DMS114 treated with DMSO at 0.1 percent for 48 hours (cell line): ENCODE measurements at regions not wholly inside any gene's neighbourhood (a gene's known extent, or its start where the extent isn't known, plus 50 kb on each side); places are given as distances from the start of the nearest gene placed in this dataset.
A peak's percentile ranks its signal among the peaks of the same experiment; 100 is the strongest.

Source experiments
- DNase-seq: peaks from one replicate; lab custom pipeline; 2025; ENCODE audit not compliant: unreplicated experiment; lab: John Stamatoyannopoulos, UW

- no peak for DNase-seq
Measured at GRCh38 chr2:60652832-60653340, 99.4 kb upstream of the BCL11A start.

GRCh38 chr2:60657673-60658072 is 98.4 kb upstream of the PAPOLG start:
- DNase-seq, result no peak

DNA sequence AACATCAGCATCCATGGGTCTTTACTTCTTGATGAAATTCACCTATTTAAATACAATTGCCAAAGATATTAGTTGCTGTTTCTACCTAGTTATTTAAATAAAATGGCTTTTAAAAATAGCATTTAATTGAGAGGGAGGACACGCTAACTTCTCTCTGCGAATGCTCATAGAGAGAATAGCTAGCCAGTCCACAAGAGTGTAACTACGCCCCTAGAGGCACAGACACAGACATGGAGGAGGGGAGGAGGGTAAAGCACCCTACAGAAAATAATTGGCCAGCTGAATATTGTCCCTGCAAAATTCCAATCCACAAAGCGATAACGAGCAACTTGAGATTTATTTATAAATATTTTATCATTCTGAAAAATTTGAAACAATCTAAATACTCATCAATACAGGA is 97.0 kb upstream of the PAPOLG start:
- no peak for DNase-seq

DNA sequence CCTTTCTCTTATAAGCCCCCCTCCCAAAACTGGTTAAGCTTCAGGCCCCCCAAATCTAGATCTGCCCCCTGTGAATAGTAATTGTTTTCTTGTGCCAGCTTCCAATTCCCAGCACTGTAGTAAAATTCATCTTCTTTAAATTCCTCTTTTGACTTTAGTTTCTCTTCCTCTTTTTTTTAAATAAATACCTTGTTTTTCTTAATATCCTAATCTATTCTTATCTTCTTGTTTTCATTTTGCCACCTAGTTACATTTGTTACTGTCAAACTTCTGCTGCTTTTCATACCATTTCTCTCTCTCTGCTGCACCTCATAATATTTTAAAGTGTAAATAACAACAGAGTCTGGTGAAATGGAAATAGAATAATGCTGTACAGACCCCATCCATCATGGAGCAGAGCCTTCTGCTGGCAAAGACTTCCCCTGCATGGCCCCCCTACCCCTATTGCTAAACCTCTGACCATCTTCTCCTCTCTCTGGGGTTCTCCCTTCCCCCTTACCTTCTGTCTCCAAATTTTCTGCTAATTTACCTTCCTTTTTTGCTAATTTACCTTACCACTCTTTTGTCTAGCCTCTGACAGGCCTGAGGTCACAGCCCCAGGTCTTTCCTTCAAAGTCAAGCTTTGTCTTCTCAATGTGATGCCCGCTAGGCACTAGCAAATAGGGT is 94.9 kb upstream of the PAPOLG start:
- no peak for DNase-seq

GRCh38 chr2:60662781-60663180 is 93.3 kb upstream of the PAPOLG start:
- no peak for DNase-seq

DNA sequence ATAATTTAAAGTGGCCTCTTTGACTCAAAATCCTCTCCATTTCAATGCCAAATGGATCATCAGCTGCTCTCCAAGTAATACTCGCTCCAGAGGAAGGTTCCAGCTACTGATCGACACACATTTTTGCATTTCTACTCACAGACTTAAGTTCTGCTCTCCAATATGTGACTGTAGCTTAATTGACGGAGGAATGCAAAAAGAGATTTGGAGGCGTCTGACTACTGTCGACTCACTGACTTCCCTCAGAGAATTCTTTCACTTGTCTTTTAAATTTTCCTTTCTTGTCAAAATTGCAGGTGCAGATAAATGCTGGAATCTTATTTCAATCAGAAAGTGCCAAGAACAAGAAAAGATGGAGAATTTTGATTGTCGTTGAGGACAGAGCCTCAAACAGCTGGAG is 84.1 kb upstream of the PAPOLG start:
- no peak for DNase-seq

DNA sequence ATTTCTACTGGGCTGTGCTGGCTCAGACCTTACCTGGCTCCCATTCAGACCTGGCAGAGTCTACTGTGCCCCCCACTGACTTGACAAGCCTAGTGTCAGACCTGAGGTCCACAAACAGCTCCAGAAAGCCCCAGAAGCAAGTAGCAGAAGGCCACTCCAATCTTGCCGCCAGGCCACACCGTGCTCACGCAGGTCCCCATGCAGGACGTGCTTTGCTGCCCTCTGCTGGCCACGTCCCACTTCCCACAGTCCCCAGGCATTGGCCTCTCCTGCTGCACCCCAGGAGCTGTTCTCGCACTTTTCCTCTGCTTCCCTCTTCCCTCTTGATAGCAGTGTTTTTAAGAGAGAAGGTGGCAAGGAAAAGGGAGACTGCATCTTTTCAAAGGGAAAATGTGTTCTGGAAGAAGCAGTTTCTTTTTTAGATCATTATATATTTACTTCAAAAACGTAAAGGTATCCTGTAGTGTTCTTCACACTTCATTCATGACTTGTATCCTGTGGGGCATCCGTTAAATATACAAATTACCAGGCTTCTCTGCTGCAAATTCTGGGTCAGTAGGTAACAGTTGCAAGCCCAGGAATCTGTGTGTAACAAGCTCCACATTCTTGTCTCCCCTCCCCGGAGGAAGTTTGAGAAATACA is 81.4 kb upstream of the PAPOLG start:
- DNase-seq, result peak; percentile 53

GRCh38 chr2:60675301-60675700 is 80.8 kb upstream of the PAPOLG start:
- DNase-seq, result no peak

DNA sequence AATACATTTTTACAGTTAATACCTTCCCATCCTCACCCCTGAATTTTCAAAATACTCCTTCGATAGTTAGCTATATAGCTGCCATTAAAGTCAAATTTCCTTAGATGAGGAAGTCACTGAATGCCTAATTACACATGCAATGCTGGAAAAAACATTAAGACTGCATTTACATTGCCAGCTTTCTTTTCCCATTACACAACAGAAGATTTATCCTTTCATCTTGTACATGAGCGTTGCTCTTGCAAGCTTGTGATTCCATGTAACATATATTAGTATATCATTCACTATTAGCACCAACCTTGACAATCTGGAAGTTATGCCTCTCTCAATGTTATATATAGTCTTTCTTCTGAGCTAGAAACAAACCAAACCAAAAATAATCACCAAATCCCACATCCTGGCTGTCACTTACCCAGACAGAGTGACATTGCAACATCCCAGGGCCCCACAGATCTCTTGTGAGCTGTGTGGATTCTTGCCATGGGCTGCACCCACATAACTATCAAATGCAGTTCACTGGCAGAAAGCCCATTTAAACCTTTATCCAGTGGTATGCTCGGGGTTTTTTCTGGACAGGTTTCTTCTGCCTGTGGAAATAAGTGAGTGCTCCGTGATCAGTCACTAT is 79.2 kb upstream of the PAPOLG start:
- no peak for DNase-seq

DNA sequence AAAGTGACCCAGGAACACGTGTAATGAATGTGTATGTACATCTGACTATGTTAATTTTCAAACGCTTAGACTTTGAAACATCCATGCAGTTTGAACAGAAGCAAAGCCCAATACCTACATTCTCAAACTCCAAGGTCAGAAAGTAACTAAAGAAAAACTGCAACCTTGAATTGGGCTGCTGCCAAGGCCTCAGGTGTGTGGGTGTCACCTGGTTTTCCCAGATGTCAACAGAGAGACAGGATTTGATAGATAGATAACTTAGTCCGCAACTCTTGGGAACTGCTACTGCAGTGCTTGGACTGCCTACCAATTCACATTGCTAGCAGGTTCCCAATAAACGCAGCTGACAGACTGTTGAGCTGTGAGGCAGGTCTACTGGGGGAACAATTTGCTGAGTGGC is 78.7 kb upstream of the PAPOLG start:
- DNase-seq, result no peak

DNA sequence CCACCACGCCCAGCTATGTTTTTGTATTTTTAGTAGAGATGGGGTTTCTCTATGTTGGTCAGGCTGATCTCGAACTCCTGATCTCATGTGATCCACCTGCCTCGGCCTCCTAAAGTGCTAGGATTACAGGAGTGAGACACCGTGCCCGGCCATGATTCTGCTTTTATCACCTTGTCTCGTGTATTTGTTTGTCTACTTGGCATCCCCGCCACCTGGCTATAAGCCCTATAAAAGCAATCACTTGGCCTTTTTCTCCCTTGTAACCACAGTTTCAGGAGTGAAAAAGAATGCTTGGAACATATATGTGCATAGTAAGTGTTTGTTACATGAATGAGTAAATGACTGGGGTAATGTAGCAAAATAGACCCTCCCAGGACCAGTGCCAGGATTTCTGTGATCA is 77.5 kb upstream of the PAPOLG start:
- no peak for DNase-seq

DNA sequence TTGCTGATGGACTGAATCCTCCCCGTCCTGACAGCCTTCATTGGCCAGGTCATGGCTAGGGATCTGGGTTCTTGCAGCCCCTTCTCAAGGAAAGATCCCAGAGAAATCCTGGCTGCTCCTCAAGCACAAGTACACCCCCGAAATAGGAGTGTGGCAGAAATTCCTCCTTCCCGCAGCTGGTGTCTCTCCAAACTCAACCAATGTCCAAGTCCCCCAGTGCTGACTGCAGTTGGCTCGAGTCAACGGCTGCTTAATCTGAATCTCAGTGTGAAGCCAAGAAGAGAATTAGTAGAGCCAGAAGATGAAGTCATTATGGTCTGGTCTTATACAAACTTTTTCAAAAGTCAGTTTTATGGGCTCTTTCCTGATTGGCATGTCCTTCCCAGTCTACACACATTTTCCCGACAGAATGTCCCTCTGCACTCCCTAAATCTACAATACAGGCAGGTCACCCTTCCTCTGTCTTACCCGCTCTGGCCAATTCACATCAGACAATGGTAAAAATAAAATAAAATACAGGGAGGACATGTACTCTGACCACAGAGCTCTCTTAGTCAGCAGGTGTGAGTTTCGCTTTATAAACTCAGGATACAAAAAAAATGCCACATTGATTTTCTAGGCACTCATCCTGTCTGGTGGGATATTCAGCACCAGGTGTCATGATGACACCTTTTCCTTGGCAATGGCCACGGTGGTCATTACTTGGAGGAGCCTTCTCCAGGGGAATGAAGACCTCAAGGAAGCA is 76.9 kb upstream of the PAPOLG start:
- no peak for DNase-seq

DNA sequence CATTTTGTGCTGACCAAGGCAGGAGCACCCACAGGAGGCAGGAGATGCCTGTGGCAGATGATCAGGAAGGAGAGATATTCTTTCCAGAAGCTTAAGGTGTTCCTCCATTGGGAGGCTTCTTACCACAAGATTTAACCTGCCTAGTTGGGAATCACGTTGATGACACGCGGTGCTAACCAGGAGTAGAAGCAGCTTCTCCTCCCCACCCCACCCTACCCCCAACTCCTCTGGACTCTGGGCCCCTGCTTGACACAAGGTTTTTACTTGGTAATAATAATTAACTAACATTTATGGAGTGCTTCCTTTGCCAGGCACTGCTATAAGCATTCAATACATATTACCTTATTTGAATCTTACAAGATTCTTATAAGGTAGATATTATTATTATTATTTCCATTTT is 62.5 kb upstream of the PAPOLG start:
- no peak for DNase-seq

DNA sequence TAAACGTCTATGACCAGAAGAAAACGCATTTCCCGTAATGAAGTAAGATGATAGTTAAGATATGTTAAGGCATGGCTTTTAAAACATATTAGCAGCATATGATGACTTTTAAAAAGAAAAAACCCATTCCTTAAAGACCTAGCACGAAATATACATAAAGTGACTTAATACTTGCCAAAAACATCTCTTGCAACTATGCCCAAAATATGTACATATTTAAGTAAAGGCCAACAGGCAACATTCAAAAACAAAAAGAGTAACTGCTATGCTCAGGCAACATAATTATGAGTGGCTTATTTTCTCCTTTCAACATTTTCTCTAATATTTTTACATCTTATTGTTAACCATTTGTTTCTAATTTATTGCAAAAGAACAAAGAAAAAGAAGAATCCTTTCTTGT is 60.3 kb upstream of the PAPOLG start:
- no peak for DNase-seq

- DNase-seq, result no peak
Measured at GRCh38 chr2:60699617-60700016, 56.5 kb upstream of the PAPOLG start.

DNA sequence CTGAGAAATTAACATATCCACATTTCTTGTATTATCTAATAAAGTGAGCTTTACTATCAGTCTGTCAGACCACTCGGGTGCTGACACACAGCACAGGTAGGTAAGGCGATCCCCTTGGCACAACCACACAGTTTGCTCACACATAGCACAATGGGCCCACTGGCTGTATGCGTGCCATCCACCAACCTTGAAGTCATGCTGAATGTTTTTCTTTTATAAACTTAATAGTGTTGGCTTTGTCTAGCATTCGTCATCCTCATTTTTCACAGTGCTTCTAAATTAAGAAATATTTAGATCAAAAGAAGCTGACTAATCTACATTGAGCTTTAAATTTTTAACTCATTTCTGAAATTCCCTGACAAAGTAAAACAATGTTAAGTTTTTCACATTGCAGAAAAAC is 50.0 kb upstream of the PAPOLG start:
- no peak for DNase-seq
